Neural cell (in vitro differentiated cells): ENCODE measurements at regions not wholly inside any gene's neighbourhood (a gene's known extent, or its start where the extent isn't known, plus 50 kb on each side); places are given as distances from the start of the nearest gene placed in this dataset.

Source experiments
- EP300 ChIP-seq: fragments of 450-650 bp; conservative IDR thresholded peaks from 2 replicates; pipeline ENCODE4 v1.6.1; 2014; ENCODE audit warnings: antibody characterized with exemption, mild to moderate bottlenecking, moderate library complexity; ENCODE audit not compliant: poor library complexity, severe bottlenecking
- EZH2 ChIP-seq: fragments of 200-600, 300-800 bp; shearing (Covaris generic), sonication (generic); IDR thresholded peaks from 2 replicates; pipeline ENCODE4 v1.6.1; 2014; ENCODE audit warnings: antibody characterized with exemption, low read length, borderline replicate concordance, mild to moderate bottlenecking; ENCODE audit not compliant: insufficient read depth, poor library complexity, severe bottlenecking
- MXI1 ChIP-seq: fragments of 450-650 bp; conservative IDR thresholded peaks from 2 replicates; pipeline ENCODE4 v1.6.1; 2014; ENCODE audit warnings: antibody characterized with exemption, mild to moderate bottlenecking; ENCODE audit not compliant: poor library complexity, severe bottlenecking
- POLR2AphosphoS5 ChIP-seq: IDR thresholded peaks from 2 replicates; pipeline ENCODE4 v1.6.1; 2012
- RAD21 ChIP-seq: fragments of 450-650 bp; conservative IDR thresholded peaks from 2 replicates; pipeline ENCODE4 v1.6.1; 2014; ENCODE audit warnings: antibody characterized with exemption, mild to moderate bottlenecking, moderate library complexity
- TAF1 ChIP-seq: IDR thresholded peaks from 2 replicates; pipeline ENCODE4 v1.6.1; 2012; ENCODE audit warnings: low read depth
- TF ChIP-seq, protein P1 (sequence below): fragments of 450-650 bp; IDR thresholded peaks from 2 replicates; pipeline ENCODE4 v1.5.1; 2014; ENCODE audit warnings: antibody characterized with exemption, mild to moderate bottlenecking, moderate library complexity; ENCODE audit not compliant: poor library complexity, severe bottlenecking
- TF ChIP-seq, protein P2 (sequence below): IDR thresholded peaks from 2 replicates; pipeline ENCODE4 v1.6.1; 2012; ENCODE audit warnings: borderline replicate concordance

GRCh38 chr13:34066344-34066743 lies 248.4 kb downstream of the RFC3 start:
- TF ChIP-seq POLR2AphosphoS5 (no peak), EZH2 (no peak), MXI1 (no peak), TAF1 (no peak), EP300 (no peak), RAD21 (no peak)
- TF ChIP-seq, protein P1, sequence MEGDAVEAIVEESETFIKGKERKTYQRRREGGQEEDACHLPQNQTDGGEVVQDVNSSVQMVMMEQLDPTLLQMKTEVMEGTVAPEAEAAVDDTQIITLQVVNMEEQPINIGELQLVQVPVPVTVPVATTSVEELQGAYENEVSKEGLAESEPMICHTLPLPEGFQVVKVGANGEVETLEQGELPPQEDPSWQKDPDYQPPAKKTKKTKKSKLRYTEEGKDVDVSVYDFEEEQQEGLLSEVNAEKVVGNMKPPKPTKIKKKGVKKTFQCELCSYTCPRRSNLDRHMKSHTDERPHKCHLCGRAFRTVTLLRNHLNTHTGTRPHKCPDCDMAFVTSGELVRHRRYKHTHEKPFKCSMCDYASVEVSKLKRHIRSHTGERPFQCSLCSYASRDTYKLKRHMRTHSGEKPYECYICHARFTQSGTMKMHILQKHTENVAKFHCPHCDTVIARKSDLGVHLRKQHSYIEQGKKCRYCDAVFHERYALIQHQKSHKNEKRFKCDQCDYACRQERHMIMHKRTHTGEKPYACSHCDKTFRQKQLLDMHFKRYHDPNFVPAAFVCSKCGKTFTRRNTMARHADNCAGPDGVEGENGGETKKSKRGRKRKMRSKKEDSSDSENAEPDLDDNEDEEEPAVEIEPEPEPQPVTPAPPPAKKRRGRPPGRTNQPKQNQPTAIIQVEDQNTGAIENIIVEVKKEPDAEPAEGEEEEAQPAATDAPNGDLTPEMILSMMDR = no peak
- TF ChIP-seq, protein P2, sequence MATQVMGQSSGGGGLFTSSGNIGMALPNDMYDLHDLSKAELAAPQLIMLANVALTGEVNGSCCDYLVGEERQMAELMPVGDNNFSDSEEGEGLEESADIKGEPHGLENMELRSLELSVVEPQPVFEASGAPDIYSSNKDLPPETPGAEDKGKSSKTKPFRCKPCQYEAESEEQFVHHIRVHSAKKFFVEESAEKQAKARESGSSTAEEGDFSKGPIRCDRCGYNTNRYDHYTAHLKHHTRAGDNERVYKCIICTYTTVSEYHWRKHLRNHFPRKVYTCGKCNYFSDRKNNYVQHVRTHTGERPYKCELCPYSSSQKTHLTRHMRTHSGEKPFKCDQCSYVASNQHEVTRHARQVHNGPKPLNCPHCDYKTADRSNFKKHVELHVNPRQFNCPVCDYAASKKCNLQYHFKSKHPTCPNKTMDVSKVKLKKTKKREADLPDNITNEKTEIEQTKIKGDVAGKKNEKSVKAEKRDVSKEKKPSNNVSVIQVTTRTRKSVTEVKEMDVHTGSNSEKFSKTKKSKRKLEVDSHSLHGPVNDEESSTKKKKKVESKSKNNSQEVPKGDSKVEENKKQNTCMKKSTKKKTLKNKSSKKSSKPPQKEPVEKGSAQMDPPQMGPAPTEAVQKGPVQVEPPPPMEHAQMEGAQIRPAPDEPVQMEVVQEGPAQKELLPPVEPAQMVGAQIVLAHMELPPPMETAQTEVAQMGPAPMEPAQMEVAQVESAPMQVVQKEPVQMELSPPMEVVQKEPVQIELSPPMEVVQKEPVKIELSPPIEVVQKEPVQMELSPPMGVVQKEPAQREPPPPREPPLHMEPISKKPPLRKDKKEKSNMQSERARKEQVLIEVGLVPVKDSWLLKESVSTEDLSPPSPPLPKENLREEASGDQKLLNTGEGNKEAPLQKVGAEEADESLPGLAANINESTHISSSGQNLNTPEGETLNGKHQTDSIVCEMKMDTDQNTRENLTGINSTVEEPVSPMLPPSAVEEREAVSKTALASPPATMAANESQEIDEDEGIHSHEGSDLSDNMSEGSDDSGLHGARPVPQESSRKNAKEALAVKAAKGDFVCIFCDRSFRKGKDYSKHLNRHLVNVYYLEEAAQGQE = no peak
